ENCODE measurements at regions not wholly inside any gene's neighbourhood (a gene's known extent, or its start where the extent isn't known, plus 50 kb on each side); places are given as distances from the start of the nearest gene placed in this dataset.
"Not testable (repeated sequence)": the region's sequence is repeated elsewhere in the genome, so short reads cannot be mapped to it uniquely, and the experiment has no call there.

DNA sequence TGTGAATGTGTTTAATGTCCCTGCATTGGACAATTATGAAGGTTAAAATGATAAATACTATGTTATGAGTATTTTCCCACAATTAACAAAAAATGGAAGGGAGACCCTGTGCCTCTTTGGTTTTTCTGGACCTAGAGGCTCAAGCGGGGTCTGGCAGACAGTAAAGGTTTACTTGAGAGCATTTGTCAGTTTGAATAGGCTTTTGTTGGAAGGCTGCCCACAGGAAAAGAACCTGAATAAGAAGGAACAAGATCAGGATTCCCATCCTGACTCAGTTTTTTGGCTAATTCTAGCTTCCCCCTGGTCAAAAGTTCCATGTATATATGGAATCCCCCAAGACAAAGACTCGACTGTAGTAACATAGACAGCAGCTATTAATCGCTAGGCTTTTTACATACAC lies 150.9 kb upstream of the JUN start:
- DNase-seq (ENCODE audit: low read depth), result no peak

DNA sequence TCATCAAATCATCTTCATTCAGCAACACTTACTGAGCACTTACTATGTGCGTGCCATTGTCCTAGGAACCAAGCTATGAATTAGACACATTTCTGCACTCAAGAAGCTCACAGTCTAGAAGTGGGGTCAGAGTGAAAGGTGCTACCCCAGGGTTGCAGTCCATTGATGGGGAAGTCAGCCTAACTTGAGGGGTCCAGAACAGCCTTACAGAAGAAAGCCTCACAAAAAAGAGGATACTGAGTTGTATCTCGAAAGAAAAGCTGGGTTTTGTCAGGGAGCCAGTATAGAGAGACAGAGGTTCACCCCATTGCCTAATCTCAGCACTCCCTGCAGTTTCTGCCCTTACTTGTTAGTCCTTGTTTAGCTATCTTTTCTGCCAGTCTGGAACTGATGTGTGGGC lies 153.1 kb upstream of the JUN start:
- no peak for DNase-seq (ENCODE audit: low read depth)

DNA sequence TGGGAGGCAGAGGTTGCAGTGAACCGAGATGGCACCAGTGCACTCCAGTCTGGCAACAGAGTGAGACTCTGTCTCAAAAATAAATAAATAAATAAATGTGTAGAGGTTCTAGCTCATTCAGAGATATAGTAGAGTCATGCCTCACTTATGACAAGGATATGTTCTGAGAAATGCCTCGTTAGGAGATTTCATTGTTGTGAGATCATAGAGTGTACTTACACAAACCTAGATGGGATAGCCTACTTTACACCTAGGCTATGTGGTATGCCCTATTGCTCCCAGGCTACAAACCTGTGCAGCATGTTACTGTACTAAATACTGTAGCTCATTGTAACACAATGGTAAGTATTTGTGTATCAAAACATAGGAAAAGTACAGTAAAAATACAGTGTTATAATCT lies 155.3 kb upstream of the JUN start:
- DNase-seq (ENCODE audit: low read depth), result no peak

DNA sequence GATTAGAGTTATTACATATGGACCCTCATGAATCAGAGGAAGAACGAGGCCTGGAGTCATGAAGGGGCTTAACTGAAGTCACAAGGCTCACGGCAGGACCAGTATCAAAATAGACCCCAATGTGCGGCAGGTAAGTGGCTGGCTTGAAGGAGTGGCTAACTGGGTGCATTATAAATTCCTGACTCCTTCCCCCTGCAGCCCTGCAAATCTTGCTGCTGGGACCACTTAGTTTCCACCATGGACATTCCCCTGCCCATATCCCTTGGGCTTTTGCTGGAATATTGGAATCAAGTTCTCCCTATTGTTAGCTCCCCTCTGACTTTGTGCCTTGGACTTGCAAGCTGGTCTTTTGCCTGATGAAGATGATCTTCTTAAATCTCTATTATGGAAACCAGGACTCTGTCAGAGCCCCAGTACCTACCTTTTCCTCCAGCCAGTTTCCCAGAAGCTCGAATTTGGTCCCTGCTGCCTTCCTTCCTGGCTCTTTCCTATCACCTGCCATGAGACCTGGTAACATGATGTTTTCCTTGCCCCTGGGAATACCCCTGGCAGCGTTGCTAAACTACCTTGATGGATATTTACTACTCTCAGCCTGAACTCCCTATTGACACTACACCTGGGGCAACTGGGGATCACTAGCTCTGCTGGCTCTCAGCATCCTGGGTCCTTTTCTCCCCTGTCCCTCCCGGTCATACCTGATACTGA lies 156.0 kb upstream of the JUN start:
- no peak for DNase-seq (ENCODE audit: low read depth)

DNA sequence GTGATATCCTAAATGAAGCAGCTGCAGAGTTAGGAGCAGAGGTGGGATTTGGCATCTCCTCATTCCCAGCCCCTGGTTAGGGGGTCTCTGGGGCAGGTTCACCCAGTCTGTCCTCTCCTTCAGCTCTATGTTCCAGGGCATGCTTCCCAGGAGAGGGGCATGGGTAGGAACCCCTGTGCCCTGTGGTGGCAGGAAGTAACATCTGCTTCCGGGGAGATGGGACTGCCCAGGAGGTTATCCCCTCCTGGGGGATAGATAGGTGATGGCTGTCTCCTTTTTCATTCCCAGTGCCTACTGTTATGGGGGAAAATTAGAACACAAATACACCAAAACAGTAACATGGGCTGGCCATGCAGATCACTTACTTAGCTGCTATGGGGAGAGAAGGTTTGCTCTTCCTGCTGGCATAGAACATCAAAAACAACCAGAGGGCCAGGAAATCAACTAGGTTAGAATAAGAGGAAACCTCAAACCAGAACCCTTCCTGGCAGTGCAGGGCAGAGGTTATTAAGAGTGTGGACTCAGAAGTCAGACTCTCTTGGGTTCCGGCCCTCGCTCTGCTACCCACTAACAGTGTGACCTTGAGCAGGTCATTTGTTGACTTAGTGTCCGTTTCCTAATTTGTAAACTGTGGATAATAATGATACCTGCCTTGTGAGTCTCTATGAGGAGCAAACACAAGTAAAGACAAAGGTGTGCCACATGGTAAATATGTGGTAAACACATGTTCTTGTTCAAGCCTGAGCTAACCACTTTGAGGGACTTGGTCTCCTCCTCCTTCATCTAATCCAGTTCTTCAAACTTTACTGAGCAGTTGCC lies 157.8 kb upstream of the JUN start:
- no peak for DNase-seq (ENCODE audit: low read depth)

DNA sequence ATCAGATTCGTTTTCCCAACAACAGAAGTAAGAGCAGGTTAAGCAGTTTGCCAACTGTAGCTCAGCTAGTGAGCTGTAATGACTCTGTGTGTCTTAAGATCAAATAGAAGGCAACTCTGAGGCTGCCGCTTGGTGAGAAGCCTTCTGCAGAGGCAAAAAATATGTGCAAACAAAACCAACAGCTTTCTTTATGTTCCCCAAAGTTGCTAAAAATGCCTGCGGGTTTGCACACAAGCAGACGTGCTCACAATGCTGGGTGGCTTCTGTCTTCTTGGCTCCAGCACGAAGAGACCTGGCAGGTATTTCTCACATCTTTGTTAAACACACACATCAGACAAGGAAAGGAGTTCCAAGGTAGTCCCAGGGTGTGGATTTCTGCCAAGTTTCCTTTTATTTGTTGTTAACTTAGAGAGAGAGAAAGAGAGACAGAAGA lies 158.9 kb upstream of the JUN start:
- DNase-seq (ENCODE audit: low read depth), result no peak

DNA sequence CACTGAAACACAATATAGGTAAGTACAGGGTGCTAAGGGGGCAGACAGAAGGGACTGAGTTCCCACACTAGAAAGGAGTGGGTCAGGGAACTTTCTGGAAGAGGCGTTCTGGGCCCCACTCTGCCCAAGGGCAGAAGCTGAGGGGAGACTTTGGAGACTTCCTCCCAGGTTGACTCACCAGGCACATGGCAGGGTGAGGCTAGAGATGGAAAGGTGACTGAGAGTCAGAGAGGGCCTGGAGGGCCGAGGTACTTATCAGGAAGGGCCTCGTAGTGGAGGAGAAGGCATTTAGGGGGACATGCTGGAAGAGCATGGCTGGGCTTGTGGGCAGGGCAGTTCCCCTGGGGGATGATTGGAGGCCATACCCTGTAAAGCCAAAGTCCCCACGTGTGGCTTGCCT lies 159.9 kb upstream of the JUN start:
- DNase-seq (ENCODE audit: low read depth), result no peak

DNA sequence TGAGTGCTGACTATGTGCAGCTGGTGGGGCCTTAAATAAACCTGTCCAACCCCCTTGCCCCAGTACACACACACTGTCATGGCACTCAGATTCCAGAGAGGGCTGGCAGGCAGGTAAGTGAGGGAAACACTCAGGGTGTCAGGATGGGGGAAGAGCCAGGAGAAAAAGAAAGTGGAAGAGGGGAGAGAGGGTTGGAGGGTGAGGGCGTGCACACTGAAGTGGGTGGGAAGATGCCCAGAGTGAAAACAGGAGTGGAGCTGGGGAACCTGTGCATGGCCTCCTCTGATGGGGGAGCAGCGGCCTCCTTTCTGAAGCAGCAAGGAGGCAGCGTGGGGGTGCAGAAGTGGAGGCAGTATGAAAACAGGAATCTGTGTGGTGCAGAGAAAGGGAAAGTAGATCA lies 160.6 kb upstream of the JUN start:
- DNase-seq (ENCODE audit: low read depth), result no peak

DNA sequence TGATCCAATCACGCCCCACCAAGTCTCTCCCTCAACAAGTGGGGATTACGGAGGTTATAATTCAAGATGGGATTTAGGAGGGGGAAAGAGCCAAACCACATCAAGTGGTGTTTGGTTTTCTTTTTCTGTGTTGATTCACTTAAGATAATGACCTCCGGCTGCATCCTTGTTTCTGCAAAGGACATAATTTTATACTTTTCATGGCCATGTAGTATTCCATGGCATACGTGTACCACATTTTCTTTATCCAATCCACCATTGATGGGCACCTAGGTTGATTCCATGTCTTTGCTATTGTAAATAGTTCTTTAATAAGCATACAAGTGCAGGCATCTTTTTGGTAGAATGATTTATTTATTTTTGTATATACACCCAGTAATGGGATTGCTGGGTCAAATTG lies 162.5 kb upstream of the JUN start:
- DNase-seq (ENCODE audit: low read depth), result no peak

DNA sequence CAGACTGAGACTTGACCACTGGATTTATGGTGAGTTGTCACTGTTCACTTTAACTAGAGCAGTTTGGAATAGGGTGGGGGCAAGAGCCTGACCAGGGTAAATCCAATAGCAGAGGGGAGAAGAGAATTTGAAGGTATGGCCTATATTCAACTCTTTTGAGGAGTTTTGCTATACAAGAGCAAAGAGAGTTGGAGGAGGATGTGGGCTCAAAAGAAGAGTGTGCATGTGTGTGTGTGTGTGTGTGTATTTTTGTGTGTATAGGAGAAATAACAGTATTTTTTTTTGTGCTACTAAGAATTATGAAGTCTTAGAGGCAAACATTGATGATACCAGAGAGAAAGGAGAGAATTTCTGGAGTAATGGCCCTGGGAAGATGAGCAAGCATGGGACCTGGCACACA lies 164.8 kb upstream of the JUN start:
- DNase-seq (ENCODE audit: low read depth), result no peak

DNA sequence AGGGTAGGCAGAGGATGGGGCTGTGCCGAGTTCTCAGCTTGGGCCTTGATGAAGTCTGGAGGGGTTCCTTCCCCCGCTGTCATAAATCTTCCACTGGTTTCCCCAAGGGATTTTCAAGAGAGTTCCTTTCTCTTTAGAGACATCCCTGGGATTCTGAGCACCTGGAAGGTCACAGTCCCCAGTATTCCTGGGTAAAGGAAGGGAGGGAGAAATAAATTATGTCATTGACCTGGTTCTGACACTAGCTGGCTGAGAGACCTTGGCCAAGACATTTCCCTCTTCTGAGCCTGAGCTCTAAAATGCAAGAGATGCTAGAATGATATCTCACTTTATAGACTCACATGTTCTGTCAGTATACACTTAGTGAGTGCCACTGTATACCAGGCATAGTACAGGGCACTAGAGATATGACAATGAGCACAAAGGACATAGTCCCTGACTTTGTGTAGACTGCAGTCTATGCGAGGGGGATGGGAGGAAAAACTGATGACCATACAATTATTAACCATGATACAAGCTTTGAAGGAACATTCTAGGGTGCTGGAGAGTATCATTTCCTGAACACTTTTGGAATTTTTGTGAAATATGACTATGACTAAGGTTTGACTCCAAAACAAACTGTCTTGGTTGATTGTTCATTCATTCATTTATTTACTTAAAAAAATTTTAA lies 165.8 kb upstream of the JUN start:
- no peak for DNase-seq (ENCODE audit: low read depth)

DNA sequence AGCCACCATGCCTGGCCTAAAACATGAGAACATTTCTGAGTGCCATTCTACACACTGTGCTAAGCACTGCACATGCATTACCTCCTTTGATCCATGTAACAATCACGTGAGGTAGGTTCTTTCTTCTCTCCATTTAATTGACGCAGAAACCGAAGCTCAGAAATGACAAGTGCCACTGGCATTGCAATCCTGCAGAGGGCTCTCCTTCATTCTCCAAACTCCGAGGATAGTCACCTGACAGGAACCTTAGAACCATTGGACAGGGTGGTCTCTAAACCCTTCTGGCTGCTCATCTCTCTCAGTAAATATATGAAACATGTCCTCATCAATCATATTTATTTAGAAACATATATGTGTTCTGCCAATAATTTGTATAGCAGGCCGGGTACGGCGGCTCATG lies 167.1 kb upstream of the JUN start:
- no peak for DNase-seq (ENCODE audit: low read depth)

DNA sequence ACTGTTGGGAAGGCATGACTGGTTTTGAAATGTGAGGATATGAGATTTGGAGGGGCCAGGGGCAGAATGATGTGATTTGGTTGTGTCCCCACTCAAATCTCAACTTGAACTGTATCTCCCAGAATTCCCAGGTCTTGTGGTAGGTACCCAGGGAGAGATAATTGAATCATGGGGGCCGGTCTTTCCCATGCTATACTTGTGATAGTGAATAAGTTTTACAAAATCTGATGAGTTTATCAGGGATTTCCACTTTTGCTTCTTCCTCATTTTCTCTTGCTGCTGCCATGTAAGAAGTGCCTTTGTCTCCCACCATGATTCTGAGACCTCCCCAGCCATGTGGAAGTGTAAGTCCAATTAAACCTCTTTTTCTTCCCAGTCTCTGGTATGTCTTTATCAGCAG lies 170.1 kb upstream of the JUN start:
- not testable (repeated sequence) for DNase-seq (ENCODE audit: low read depth)

DNA sequence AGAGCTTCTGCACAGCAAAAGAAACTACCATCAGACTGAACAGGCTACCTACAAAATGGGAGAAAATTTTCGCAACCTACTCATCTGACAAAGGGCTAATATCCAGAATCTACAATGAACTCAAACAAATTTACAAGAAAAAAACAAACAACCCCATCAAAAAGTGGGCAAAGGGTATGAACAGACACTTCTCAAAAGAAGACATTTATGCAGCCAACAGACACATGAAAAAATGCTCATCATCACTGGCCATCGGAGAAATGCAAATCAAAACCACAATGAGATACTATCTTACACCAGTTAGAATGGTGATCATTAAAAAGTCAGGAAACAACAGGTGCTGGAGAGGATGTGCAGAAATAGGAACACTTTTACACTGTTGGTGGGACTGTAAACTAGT lies 179.4 kb upstream of the JUN start:
- not testable (repeated sequence) for DNase-seq (ENCODE audit: low read depth)

DNA sequence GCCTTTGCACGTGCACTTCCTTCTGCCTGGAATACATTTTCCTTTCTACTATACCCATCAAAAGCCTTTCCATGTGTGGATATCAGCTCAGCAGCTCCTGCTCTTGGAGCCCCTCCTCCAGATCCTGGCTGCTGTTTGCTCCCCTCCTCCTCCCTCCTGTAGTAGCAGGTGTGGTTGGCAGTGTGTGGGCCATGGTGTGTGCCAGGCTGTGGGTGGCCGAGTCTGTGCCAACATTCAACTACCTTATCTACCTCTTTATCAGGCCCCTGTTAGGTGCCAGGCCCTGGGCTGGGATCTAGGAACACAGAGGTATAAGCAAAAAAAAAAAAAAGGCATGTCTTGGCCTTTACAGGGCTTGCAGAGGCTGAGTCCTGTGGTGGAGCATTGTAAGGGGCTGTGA lies 180.6 kb upstream of the JUN start:
- DNase-seq (ENCODE audit: low read depth), result no peak

DNA sequence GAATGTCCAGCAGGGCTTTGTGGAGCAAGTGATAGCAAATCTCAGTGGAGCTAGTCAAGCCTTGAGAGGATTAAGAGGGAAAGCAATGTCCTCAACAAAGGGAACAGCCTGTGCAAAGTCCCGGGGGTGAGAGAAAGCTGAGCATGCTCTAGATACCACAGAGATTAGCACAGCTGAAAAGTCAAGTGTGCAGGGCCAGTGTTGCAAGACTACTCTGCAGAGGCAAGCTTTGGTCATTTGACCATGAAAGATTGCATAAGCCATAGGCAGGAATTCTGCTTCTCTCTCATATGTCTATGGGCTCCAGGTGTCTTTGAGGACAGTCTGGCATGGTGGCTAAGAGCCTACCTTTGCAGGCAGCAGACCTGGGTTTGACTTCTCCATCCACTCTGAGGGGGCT lies 181.0 kb upstream of the JUN start:
- DNase-seq (ENCODE audit: low read depth), result no peak

DNA sequence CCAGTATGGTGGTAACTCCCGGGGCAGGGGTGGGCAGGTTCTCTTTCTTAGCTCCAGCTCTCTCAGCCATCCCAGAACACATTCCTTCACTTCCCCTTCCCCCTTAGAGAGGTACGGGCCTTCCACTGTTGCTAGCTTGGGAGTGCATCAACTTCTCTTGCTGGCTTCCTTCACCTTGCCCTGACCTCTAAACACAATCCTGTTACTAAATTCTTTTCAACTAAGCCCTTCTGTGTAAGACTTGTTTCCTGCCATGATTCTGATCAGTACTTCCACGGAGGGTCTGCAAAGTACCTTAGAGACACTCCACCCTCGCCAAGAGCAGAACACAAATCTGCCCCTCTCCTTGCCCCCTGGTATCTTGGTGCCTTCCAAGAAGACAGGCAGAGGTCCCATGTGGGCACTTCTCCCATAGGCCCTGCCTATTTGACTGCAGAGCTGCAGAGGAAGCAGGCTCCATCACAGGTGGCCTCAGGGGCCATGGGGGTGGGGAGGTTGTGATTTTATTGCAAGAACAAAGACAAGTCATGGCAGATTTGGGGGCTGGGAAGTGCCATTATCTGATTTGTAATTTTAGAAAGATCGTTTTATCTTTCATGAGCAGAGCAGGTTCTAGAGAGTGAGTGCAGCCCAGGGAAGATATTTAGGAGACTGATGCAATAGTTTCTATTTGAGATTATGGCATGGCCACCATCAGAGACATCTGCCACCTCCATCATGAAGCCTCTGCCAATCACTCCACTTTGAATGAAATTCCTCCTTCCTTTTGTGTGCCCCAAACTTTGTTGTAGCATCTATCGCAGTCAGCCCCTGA lies 182.5 kb upstream of the JUN start:
- DNase-seq (ENCODE audit: low read depth), result no peak

DNA sequence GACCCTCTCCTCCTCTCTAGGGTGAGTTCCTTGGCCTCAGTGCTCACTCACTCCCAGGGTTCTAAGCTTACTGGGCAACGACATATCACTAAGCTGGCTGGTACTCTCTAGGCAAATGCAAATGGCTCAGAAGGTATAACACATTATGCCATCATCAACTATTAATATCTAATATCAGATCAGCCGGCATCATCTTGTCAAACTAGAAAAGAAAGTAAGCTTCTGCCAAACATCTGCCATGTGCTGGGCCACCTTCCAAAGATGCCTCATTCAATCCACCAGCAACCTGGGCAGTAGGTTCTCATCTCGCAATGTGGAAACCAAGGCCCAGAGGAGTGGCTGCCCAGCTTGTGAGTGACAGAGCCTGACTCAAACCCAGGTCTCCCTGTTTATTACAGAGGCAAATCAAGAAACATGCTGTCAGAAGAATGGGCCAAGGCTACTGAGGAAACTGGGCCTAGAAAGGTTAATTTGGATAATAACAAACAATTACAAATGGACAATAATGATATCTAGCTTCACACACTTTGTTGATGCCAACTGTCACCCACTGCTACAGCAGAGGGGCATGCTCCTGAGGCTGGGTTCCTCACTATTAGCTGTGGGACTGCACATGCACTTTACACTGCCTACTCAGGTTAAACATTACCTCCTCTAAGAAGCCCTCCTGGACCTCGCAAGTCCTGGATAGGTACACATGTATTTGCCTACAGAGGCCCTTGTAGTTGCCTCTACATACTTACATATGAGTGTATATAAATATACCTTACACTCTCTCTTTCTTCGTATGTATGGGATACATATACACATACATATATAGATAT lies 183.3 kb upstream of the JUN start:
- no peak for DNase-seq (ENCODE audit: low read depth)

DNA sequence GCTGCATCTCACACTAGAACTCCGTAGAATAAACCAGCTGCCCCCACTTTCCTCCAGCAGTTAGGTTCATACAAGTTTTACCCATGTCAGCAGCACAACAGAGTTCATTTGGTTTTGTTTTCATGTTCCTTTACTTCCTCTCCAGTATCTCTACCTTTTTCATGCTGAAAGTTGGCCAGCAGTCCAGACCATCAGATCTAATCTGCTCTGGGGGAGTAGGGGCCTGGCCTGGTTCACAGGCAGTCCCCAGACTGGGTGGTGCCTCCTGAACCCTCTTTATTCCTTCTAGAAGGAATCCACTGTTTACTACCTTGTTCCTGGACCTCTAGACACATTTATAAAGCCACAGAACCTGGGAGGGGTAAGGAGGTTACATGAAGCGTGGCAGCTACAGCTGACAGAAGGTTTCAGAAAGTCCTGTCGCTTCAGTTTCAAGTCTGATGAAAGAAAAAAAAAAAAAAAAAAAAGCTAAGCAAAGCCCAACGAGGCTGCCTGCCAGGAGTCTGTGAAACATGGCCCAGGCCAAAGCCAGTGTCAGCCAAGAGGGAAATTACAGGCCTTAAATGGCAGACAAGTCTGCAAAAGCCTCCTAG lies 184.6 kb upstream of the JUN start:
- DNase-seq (ENCODE audit: low read depth), result peak; percentile 46

DNA sequence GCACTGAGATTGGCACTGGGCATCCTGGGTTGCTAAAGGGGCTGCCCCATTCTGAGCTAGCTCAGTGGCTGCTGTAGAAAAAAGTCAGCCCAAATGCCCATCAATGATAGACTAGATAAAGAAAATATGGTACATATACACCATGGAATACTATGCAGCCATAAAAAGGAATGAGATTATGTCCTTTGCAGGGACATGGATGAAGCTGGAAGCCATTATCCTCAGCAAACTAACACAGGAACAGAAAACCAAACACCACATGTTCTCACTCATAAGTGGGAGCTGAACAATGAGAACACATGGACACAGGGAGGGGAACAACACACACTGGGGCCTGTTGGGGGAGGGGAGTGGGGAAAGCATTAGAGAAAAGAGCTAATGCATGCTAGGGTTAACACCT lies 185.3 kb upstream of the JUN start:
- not testable (repeated sequence) for DNase-seq (ENCODE audit: low read depth)

DNA sequence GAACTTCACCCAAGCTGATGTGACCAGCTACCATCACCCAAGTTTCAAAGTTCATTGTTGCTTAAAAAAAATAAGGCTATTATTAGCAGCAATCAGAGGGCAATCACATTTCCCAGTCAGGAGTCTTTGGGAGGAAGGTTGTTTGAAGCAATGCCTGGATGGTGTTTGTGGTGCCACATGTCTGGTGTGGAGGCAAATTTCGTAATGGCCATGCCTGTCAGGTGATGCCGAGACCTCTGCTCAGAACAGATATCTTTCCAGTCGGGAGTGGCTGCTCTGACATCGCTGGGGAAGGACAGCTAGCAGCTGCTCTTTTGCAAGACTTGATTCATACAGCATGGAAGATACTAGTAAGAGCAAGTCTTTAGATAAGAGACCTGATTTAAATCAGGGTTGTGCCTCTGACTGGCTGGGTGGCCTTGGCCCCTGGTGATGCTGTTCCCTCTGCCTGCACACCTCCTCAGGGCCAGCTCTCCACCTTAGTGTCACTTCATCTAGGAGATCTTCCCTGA lies 187.8 kb upstream of the JUN start:
- DNase-seq (ENCODE audit: low read depth), result no peak
